Heart left ventricle (tissue), 16 donors: ENCODE measurements at regions not wholly inside any gene's neighbourhood (a gene's known extent, or its start where the extent isn't known, plus 50 kb on each side); places are given as distances from the start of the nearest gene placed in this dataset.

ENCODE experiments used
- ATAC-seq, 4 donors: fragments of 200-7000 bp; cut with Tn5 transposase; one replicate each; pipeline ENCODE4 v1.9.1; 2020 to 2022; ENCODE audit warnings: moderate library complexity in 4 of 4, mild to moderate bottlenecking in 3 of 4, moderate number of reproducible peaks in 1 of 4
- DNase-seq, 5 donors: peaks; one replicate each; pipeline ENCODE4 v3.0.0-alpha.2; 2020
- H3K27ac ChIP-seq, 12 donors: fragments of 200-600 bp; sonication (generic) in 4 of 12; one replicate each; pipeline versions ENCODE4 v1.5.0 to v1.8.0; 2016 to 2022; ENCODE audit warnings: mild to moderate bottlenecking in 2 of 12
- H3K27me3 ChIP-seq, 9 donors: fragments of 200-600 bp; sonication (generic) in 2 of 9; one replicate each; pipeline versions ENCODE4 v1.5.1 to v1.8.0; 2016 to 2022; ENCODE audit warnings: mild to moderate bottlenecking in 3 of 9
- H3K36me3 ChIP-seq, 9 donors: fragments of 200-600 bp; sonication (generic) in 2 of 9; one replicate each; pipeline versions ENCODE4 v1.5.0 to v1.8.0; 2018 to 2022; ENCODE audit warnings: mild to moderate bottlenecking in 2 of 9
- H3K4me1 ChIP-seq, 12 donors: fragments of 200-600 bp; sonication (generic) in 4 of 12; one replicate each; pipeline versions ENCODE4 v1.5.0 to v1.8.0; 2016 to 2022; ENCODE audit warnings: mild to moderate bottlenecking in 3 of 12
- H3K4me3 ChIP-seq, 12 donors: fragments of 200-600 bp; sonication (generic) in 4 of 12; one replicate each; pipeline versions ENCODE4 v1.5.0 to v1.8.0; 2017 to 2022; ENCODE audit warnings: mild to moderate bottlenecking in 9 of 12, moderate library complexity in 4 of 12
- H3K9me3 ChIP-seq, 12 donors: fragments of 200-600 bp; sonication (generic) in 4 of 12; one replicate each; pipeline versions ENCODE4 v1.5.0 to v1.8.0; 2016 to 2022; ENCODE audit warnings: mild to moderate bottlenecking in 1 of 12
- CTCF ChIP-seq, 12 donors: fragments of 200-600 bp; sonication (generic) in 4 of 12; IDR thresholded peaks; one replicate each; pipeline versions ENCODE4 v1.5.0 to v1.8.0; 2018 to 2022; ENCODE audit warnings: antibody characterized with exemption in 12 of 12, mild to moderate bottlenecking in 5 of 12
- POLR2A ChIP-seq, 2 donors: fragments of 450-650 bp; IDR thresholded peaks; one replicate each; pipeline ENCODE4 v1.6.1; 2017; ENCODE audit warnings: antibody characterized with exemption in 2 of 2, mild to moderate bottlenecking in 2 of 2, moderate library complexity in 2 of 2
- WGBS, 4 donors: extraction: QIAGEN DNeasy Blood & Tissue Kit in 2 of 4; methylation state at CpG; one replicate each; pipeline versions ENCODE4 v1.1.5 to v1.1.7; 2013 to 2018; 5-methylcytosine and 5-hydroxymethylcytosine counted together
- intact Hi-C, 10 donors: fragments of 100-400 bp; cut with DNase I; formaldehyde crosslinking; loops; one replicate each; pipeline versions ENCODE4 v1.11.1 to v1.14.2; 2022
- donor health status: ischemic (EF 13 %, LVEDD 7.1; RV severe dilation, severe dysfunction).
- donor health status: healthy with polysubstance abuse.
- donor health status: DM: no; HTN: yes; CAD: no.
- donor health status: DM: no; HTN: no; CAD: no.
- donor health status: ischemic (EF 25% LVEDD 6.9; RV normal size, moderate dysfunction).
- donor health status: ischemic (EF 25% LVEDD 5.7; RV mildly dilated, moderate dysfunction).
- donor health status: healthy.
- donor health status: DM: yes; HTN: yes; CAD: no.
- donor health status: ischemic (EF 35%, LVEDD 5.7; RV mildly dilated, moderate dysfunction).
- donor health status: nonischemic (EF 11% LVEDD 7.7; RV severe dilation, severe dysfunction).
- donor health status: DM: yes; HTN: yes; CAD: no.
- donor health status: PGD.
- donor health status: ischemic (EF 29% LVEDD 5.4; RV normal size, mild dysfunction).
- donor health status: nonischemic (EF 23%, LVEDD 6.1; RV moderate dilation, normal function).

GRCh38 chr15:95864467-95864886 lies 466.0 kb upstream of the NR2F2 start:
- intact Hi-C loops, result no loop called here
- Histone ChIP-seq H3K4me1 (no peaks in the 10 kb centered on the region), H3K36me3 (no peaks in the 10 kb centered on the region), H3K4me3 (no peak overlapping the region), H3K27ac (no peak overlapping the region), H3K9me3 (no peaks in the 10 kb centered on the region), H3K27me3 (no peaks in the 10 kb centered on the region)
- ATAC-seq (no peak), DNase-seq (no peak)
- WGBS, 4 donors, result 69 to 76% (median 74%) methylated on average over 3 of the region's 3 CpGs
- TF ChIP-seq POLR2A (IDR thresholded peaks at IDR 0.05) (no peak), CTCF (IDR thresholded peaks at IDR 0.05) (no peak)

GRCh38 chr15:95865330-95865739 lies 465.2 kb upstream of the NR2F2 start:
- TF ChIP-seq POLR2A (IDR thresholded peaks at IDR 0.05) (no peak), CTCF (IDR thresholded peaks at IDR 0.05) (no peak)
- 79 to 88% (median 85%) methylated on average over 4 of the region's 4 CpGs for WGBS, 4 donors

GRCh38 chr15:95866711-95867440 lies 463.6 kb upstream of the NR2F2 start:
- ATAC-seq (no peak), DNase-seq (no peak)
- TF ChIP-seq CTCF (IDR thresholded peaks at IDR 0.05) (no peak), POLR2A (IDR thresholded peaks at IDR 0.05) (no peak)
- WGBS, 4 donors, result 72 to 78% (median 77%) methylated on average over 8 of the region's 8 CpGs
- Histone ChIP-seq H3K9me3 (no peaks in the 10 kb centered on the region), H3K27me3 (no peaks in the 10 kb centered on the region), H3K4me3 (no peak overlapping the region), H3K4me1 (no peaks in the 10 kb centered on the region), H3K36me3 (no peaks in the 10 kb centered on the region), H3K27ac (no peak overlapping the region)
- intact Hi-C loops, result no loop called here

More at GRCh38 chr15:95865330-95865739, 465.2 kb upstream of the NR2F2 start:
- Histone ChIP-seq H3K27ac (no peak overlapping the region), H3K27me3 (no peaks in the 10 kb centered on the region), H3K36me3 (no peaks in the 10 kb centered on the region), H3K9me3 (no peaks in the 10 kb centered on the region), H3K4me1 (no peaks in the 10 kb centered on the region), H3K4me3 (no peak overlapping the region)
- intact Hi-C loops, result no loop called here
- ATAC-seq (no peak), DNase-seq (no peak)

- ATAC-seq, result no peak
- no peaks in the 10 kb centered on the region for H3K4me1 ChIP-seq
- WGBS, 4 donors, result 88 to 92% (median 90%) methylated on average over 5 of the region's 5 CpGs
- no peaks in the 10 kb centered on the region for H3K36me3 ChIP-seq
- H3K4me3 ChIP-seq, result no peak overlapping the region
- no peak for DNase-seq
- TF ChIP-seq POLR2A (IDR thresholded peaks at IDR 0.05), result no peak
- no peak for TF ChIP-seq CTCF (IDR thresholded peaks at IDR 0.05)
- H3K27me3 ChIP-seq, result no peaks in the 10 kb centered on the region
- intact Hi-C loops, result no loop called here
- H3K9me3 ChIP-seq, result no peaks in the 10 kb centered on the region
- no peak overlapping the region for H3K27ac ChIP-seq
These were observed 462.1 kb upstream of the NR2F2 start for GRCh38 chr15:95868450-95868849.
